NCI-H748 (cell line): ENCODE measurements at regions not wholly inside any gene's neighbourhood (a gene's known extent, or its start where the extent isn't known, plus 50 kb on each side); places are given as distances from the start of the nearest gene placed in this dataset.

ENCODE experiments used
- DNase-seq: peaks from one replicate; lab custom pipeline; 2025; ENCODE audit not compliant: unreplicated experiment; lab: John Stamatoyannopoulos, UW

DNA sequence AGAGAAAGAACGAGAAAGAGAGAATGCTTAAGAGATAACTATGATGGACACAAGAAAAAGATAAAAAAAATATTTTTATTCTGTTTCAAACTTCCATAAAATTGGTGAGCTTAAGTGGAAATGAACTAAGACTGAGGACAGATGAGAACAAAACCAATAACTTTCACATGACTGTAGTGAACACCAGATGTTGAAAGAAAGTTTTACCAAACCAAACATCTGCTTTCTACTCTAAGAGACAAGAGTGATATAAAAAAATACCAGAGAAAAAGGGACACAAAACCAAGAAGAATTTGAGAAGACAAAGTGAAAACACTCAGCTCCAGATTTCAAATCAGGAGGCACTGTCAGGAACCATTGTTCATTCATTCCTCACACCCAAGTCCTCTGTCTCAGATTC lies 147.9 kb downstream of the IMPG2 start:
- DNase-seq = no peak

DNA sequence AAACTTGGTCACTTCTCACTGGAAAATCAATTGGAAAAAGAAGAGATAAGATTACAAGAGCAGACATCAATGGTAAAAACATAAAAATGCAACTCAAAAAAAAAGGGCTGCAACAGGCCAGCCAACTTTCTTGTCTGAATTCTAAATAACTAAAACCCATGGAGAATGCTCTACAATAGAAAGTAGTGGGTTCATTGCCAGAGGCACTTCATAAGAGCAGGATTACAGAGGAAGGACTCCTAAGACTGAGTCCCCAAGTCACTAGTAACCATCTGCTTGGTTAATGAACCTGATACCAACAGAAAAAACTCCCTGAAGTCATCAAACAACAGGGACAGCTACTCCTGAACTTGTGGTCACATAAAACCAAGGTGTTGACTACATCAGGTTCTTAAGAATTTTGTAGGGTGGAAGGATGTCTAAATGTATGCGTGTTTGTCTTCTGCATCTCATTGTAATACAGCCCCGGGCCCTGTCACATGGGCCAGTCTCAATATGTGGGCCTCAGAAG lies 148.6 kb downstream of the IMPG2 start:
- no peak for DNase-seq

DNA sequence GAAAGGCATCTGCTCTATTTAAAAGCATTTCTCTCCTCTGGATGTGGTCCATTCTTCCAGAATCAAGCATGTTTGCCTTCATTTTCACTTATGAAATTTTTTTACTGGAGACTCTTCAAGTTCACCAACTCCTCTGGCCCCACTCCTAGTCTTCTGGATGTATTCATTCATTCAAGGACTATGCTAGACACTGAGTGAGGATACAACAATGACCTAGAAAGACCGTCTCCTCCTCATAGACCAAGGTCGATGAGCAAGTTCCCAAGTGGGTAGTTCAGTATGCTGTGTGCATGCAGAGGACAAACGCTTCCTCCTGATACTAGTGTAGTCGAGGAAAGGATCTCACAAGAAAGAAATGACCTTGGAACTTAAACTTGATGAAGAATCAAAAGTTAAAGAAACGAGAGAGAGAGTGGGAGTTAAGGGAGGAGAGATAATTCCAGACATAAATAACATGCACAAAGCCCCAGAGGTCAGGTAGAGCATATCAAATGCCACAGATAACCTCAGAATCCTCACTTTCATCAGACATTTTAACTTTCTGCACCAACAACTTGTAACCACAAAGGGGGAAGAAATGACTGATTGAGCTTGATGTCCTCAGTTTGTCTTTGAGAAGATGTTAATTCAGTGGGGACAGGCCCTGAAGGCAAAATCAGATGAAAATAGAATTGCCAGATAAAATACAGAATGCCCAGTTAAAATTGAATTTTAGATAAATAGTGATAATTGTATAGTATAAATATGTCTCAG lies 149.4 kb downstream of the IMPG2 start:
- no peak for DNase-seq

DNA sequence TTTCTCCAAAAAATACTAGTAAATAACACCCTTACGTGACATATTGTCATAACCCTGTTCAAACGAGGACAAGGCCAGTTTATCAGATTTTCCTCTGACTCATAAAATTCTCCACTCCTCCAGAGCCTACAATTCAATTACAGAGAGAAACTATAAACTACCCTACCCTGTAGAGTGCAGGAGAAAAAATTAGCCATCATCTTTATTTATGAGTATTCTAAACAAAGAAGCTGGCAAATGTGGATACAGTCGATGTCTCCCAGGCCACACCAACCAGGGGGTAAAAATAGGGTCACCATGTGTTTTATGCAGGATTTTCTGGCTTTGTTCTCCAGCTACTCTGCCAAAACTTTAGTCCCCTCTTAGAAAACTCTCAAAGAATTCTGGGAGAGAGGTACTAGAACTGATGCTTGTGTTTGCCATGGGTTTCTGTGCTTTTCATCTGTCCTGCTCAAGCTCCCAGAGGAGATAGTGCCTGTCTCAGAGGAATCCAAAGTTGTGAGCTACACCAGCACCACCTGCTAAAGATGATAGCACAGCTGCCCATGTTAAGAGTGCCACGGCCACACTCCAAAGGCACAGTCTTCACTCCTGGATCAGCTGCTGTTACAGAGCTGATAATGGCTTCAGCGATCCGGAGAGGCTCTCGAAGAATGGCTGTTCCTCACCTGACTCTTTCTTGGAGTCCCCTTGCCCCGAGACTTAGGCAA lies 150.2 kb downstream of the IMPG2 start:
- DNase-seq = no peak

DNA sequence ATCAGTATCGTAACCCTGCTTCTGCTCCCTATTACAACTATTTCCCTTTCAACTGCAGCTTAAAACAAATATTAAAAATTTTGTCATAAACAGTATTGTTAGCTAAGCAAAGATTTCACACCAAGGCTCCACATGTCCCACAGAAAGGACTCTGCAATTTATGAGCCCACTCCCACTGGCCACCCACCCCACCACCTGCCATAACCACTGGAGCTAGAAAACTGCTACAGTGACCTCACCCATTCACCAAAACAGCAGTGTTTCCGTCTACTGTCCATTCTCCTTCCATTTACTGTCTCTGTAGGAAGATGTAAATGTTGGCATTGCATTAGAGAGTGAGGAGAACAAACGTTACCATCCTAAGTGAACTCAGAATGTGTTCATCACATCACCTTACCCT lies 150.9 kb downstream of the IMPG2 start:
- no peak for DNase-seq

DNA sequence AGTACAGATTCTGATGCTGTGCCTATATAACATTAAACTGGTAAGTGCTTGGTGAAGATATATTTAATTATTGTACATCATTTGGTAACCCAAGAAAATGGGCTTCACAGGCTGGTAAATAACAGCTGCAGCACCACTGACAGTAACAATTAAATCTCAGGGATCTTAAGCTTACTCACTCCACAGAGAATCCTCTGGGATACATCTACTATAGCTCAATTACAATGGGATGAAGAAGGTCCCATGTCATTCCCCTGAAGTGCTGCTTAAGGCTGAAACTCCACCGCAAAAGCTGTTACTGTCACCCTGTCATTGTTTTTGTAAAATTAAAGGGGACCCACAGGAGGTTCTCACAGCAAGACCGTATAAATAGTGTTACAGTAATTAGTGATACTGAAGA lies 153.0 kb downstream of the IMPG2 start:
- no peak for DNase-seq

DNA sequence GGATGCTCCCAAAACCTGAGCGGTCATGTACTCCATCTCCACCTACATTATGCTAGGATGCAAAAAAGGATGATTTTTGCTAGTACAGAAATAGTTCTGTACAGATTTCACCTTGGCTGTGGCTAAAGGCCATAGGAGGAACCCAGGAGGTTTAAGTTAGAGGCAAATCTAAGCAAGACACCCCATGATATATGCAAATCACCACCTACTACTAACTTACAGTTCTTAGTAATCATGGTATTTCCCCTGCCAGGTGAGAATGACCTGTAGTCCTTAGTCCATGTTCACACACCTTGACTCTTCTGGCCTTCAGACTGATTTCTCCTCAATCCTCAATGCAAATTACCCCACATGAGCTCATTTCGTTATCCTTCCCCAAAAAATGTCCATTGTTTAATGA lies 154.2 kb downstream of the IMPG2 start:
- no peak for DNase-seq

DNA sequence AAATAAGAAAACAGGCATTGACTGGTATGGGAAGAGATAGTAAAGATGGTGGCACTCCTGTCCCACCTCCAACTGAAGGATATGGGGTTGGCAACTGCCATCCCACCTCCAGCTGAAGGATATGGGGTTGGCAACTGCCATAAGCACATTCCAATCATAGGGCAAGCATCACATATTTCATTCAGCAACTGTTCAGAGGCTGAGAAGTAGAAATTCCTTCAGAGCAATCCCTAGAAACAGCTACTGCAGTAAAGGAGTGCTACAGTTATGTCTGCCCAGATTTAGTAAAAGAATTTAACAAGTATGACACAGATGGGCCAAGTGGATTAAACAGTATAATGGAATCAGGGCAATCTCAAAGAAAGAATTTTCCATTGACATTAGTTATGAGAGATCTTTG lies 156.8 kb downstream of the IMPG2 start:
- DNase-seq = no peak

DNA sequence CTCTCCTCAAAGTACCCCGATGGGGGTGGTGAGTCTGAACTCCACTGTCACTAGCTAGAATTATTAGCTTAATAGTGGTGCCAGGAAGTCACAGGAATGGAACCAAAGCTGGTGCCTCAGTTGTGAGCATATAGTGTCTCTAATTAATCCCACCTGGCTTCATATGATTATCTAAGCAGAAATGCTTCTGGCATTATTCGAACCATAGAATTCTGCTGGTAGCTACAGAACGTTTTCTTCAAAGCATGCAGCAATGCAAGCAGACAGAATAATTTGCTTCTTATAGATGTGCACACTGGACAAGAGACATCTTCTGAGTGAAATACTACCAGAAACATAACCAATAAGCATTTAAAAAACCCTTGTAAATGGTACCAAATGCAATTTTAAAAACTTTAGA lies 160.9 kb downstream of the IMPG2 start:
- DNase-seq = no peak

DNA sequence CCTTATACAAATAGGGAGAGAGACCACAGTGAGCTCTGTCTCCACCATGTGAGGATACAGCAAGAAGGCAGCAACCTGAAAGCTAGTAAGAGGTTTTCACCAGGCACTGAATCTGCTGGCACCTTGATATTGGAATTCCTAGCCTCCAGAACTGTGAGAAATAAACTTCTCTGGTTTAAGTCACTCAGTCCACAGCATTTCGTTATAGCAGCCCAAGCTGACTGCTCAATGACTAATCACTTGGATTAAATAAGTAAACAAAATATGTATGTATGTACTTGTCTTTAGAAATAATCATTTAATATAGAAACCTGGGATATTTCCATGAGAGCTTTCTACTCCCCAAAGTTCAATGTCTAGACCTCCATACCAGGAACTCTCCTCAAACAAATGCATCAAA lies 162.0 kb downstream of the IMPG2 start:
- no peak for DNase-seq

DNA sequence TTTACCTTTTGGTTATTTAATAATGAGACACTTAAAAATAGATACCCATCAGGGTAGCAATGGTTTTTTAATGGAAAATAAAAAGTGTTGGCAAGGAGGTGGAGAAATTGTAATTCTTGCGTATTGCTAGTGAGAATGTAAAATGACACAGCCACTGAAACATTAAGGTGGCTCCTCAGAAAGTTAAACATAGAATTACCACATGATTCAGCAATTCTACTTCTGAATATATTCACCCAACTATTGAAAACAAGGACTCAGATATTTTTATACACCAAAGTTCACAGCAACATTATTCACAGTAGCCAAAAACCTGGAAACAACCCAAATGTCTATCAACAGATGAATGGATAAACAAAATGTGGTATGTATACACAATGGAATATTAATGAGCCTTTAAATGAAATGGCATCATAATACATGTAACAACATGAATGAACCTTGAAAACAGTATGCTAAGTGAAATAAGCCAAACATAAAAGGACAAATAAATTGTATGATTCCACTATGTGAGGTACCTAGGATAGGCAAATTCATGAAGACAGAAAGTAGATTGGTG lies 163.5 kb downstream of the IMPG2 start:
- no peak for DNase-seq

DNA sequence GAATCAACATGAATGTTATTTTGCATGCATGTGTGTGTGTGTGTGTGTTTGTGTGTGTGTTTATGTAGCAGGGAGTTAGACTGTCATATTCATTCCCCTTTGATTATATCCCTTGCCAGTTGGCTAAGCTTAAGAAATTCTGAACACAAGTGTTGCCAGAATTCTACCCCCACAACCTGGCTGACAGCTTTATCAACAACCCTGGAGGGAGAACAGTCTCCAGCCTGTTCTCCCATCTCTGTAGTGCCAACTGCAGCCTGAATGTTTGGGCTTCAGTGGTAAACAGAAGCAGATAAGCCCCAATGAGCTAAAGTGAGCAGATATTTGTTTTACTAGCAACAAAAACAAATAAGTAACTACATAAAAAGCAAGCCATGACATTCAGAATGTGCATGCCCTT lies 162.6 kb upstream of the ABI3BP start:
- DNase-seq = no peak

DNA sequence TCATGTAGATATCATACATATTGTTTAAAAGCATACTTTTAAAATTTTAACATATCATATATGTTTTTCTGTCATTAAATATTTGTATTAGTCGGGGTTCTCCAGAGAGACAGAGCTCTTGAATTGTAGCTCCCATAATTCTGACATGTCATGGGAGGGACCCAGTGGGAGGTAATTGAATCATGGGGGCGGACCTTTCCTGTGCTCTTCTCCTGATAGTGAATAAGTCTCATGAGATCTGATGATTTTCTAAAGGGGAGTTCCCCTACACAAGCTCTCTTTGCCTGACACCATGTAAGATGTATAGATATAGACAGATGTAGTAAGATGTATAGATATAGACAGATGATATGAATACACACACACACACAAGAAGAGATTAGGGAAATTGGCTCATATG lies 161.2 kb upstream of the ABI3BP start:
- no peak for DNase-seq

DNA sequence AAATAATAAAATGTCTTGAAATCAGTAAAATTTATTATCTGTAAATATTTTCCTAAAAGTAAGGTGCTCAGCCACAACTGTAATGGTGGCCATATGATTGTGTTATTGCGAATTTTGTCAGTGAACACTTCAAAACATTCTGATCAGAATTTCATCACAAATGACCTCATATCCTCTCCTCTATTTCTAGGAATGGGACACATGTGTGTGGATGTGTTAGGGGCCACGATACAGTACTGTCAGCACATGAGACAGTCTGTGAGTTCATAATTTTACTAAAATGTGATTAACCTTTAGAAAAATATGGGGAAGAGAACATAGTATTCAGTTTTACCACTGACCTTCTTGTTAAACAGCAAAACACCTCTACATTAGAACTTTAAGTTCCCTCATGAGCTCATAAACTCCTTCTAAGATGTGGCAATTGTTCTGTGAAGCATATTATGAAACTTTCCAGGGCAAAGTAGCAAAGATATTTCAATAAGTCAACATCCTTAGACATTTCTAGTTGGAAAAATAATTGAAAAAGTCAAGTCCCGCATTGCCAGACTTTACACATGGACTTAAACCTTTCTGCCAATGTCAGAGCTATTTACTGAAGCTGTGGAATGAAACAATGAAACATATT lies 158.2 kb upstream of the ABI3BP start:
- no peak for DNase-seq

DNA sequence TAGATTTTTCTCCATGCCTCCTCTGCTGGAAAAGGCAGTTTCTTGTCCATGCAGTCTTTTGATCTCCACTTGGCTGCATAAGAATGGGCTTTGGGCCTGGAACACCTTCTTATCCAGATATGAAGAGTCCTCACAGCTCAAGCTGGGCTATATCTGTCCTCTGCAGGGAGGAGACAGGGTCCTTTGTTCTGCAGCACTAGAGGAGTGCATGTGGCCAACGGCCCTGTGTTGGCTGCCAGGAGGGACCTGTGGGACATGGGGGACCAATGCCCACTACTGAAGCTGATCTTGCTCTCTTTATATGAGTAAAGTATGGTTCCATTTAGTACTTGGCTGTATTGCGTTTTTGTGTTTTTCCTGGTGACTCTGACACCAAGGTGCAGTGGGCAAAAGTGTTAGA lies 157.3 kb upstream of the ABI3BP start:
- no peak for DNase-seq

DNA sequence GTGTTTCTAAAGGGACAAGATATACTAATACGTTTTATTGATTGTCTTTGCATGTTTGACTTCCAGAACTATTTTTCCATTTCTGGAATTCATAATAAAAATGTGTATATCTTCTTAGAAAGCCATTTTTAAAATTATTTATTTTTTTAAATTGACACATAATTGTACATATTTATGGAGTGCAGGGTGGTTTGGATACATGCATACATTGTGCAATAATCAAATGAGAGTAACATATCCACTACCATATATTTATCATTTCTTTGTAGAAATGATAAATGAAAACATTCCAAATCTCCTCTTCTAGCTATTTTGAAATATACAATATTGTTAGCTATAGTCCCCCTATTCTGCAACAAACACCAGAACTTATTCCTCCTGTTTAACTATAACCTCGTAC lies 156.5 kb upstream of the ABI3BP start:
- no peak for DNase-seq

DNA sequence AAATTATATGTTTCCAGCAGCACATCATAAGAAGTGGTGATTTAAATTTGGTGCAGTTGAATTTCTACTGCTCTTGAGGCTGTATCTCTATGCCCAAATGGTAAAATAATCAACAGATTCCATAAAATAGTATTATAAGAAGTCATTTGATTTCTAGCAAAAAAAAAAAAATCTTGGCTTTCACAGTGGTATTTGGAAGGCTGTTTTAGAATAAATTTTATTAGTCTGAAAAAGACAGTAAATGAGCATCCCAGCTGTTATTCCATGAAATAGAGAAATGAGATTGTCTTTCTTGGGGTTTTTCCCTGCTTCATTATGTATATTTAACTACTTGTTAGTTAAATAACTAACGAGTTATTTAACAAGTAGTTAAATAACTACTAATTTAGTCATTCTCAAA lies 156.0 kb upstream of the ABI3BP start:
- DNase-seq = no peak

DNA sequence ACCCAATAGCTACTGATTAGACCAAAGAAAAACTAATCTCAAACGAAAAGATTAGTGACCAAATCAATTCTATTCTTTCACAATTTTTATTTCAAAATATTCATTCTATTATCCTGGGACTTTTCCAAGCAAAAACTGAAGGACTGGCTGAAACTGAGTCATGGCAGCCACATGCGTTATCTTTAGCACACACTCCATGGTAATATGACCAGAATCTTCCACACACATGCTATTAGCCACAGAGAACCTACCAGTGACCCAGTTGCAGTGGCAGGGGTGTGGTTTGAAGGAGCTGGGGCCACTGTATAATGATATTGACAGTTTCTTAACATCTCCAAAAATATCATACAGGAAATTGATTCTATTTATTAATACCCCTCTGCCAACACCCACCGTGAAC lies 154.8 kb upstream of the ABI3BP start:
- no peak for DNase-seq

DNA sequence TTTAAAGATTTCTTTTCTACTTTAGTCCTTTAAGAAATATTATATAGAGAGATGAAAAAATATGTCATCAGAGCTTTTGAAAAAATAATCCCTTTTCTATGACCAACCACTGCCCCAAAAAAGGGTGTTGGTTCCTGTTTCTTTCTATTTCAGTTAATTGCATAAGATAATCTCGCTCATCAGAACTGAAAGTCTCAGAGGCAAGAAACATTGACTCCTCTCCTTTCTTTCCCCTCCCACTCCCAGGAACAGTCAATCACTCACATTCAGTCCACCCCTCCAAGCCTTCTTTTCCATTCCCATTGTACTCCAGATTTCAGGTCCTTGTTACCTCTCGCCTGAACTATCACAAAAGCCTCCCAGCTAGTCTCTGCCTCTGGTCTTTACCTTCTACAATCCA lies 153.7 kb upstream of the ABI3BP start:
- no peak for DNase-seq

DNA sequence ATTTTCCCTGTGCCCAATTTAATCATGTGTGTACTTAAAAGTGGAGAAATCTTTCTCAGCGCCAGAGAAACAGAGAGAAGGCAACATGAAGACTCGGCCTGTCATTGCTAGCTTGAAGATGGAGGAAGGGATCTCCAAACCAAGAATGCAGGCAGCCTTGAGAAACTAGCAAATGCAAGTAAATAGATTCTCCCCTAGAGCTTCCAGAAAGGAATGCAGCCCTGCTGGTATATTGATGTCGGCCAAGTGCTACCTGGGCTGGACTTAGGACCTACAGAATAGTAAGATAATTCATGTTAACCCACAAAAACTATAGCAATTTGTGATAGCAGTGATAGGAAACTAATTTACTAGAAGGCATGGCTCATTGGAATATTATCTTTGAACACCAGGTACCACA lies 150.9 kb upstream of the ABI3BP start:
- DNase-seq = no peak

DNA sequence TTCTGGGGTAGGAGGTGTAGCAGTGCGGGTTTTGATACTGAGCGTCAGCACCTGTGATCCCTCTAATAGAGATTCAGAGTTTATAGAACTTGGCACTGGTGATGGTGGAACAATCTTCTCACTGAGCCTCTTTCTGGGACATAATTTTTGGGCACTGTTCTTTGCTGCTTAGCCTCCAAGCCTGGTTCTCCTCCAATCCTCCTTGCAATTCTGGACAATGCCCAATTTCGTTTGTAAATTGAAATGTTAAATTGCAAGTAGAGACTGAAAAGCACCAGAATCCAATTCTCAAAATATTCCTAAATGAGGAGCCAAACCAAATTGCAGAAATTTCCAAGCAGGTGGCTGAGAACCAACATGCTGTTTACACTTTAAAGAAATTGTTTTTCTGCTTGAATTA lies 149.8 kb upstream of the ABI3BP start:
- DNase-seq = no peak

DNA sequence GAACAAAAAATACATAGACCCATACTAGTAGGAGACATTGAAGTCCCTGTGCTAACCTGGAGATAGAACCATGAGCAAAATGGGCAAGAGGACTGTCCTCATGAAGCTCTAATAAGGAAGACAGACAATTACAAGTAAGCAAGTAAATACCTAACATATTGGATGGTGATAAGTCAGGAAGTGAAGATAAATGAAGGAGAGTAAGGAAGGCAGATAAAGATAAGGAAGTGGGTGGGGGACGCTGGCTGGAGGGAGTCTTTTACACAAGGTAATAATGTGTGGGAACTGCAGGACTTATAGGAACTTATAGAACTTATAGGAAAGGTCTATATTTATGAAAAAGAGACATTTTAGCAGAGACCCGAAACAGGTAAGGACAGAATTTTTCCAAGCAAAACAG lies 148.9 kb upstream of the ABI3BP start:
- no peak for DNase-seq
